ENCODE measurements at regions not wholly inside any gene's neighbourhood (a gene's known extent, or its start where the extent isn't known, plus 50 kb on each side); places are given as distances from the start of the nearest gene placed in this dataset.

GRCh38 chr12:87870061-87870460, 159.1 kb downstream of the C12orf50 start:
- no peak overlapping the region for H3K4me3 ChIP-seq (ENCODE audit: low read length)
- no peak for TF ChIP-seq CTCF (conservative IDR thresholded peaks at IDR 0.05; ENCODE audit: low read length)
- DNase-seq (ENCODE audit: low read depth) = no peak

GRCh38 chr12:87866578-87867292, 162.5 kb downstream of the C12orf50 start:
- H3K4me3 ChIP-seq (ENCODE audit: low read length) = no peak overlapping the region
- peak; percentile 22 for DNase-seq (ENCODE audit: low read depth)
- peak; percentile 52 for TF ChIP-seq CTCF (conservative IDR thresholded peaks at IDR 0.05; ENCODE audit: low read length)

GRCh38 chr12:87861791-87862190, 167.4 kb downstream of the C12orf50 start:
- TF ChIP-seq CTCF (conservative IDR thresholded peaks at IDR 0.05; ENCODE audit: low read length) = no peak
- no peak overlapping the region for H3K4me3 ChIP-seq (ENCODE audit: low read length)
- no peak for DNase-seq (ENCODE audit: low read depth)

- no peak overlapping the region for H3K4me3 ChIP-seq (ENCODE audit: low read length)
- no peak for TF ChIP-seq CTCF (conservative IDR thresholded peaks at IDR 0.05; ENCODE audit: low read length)
- DNase-seq (ENCODE audit: low read depth) = no peak
Measured at GRCh38 chr12:87853448-87854003, 175.7 kb downstream of the C12orf50 start.

GRCh38 chr12:87849074-87849473, 180.1 kb downstream of the C12orf50 start:
- TF ChIP-seq CTCF (conservative IDR thresholded peaks at IDR 0.05; ENCODE audit: low read length) = no peak
- H3K4me3 ChIP-seq (ENCODE audit: low read length) = no peak overlapping the region
- no peak for DNase-seq (ENCODE audit: low read depth)

- no peak overlapping the region for H3K4me3 ChIP-seq (ENCODE audit: low read length)
- TF ChIP-seq CTCF (conservative IDR thresholded peaks at IDR 0.05; ENCODE audit: low read length) = peak; percentile 85
Measured at GRCh38 chr12:87848248-87848868, 180.8 kb downstream of the C12orf50 start.

GRCh38 chr12:87847147-87847546, 182.1 kb downstream of the C12orf50 start:
- H3K4me3 ChIP-seq (ENCODE audit: low read length) = no peak overlapping the region
- no peak for TF ChIP-seq CTCF (conservative IDR thresholded peaks at IDR 0.05; ENCODE audit: low read length)
- DNase-seq (ENCODE audit: low read depth) = no peak

More at GRCh38 chr12:87848248-87848868, 180.8 kb downstream of the C12orf50 start:
- DNase-seq (ENCODE audit: low read depth) = peak; percentile 58

Measured in AG10803 (cell line).